ENCODE measurements at regions not wholly inside any gene's neighbourhood (a gene's known extent, or its start where the extent isn't known, plus 50 kb on each side); places are given as distances from the start of the nearest gene placed in this dataset.

GRCh38 chr17:5942687-5943086 is 127.5 kb upstream of the WSCD1 start:
- TF ChIP-seq CTCF (IDR thresholded peaks at IDR 0.05) = no peak
- TF ChIP-seq POLR2A (IDR thresholded peaks at IDR 0.05) = no peak
